ENCODE measurements at regions not wholly inside any gene's neighbourhood (a gene's known extent, or its start where the extent isn't known, plus 50 kb on each side); places are given as distances from the start of the nearest gene placed in this dataset.
A peak's percentile ranks its signal among the peaks of the same experiment; 100 is the strongest.

GRCh38 chr12:67920413-67920812, 68.8 kb upstream of the IFNG-AS1 start:
- Histone ChIP-seq H3K9me3 (ENCODE audit: control insufficient read depth, low read length) (no peaks in the 10 kb centered on the region), H3K23ac (ENCODE audit: low read length in 2 of 2) (no peak overlapping the region), H3K79me1 (replicated peaks; ENCODE audit: low read length, poor library complexity, severe bottlenecking) (no peaks in the 10 kb centered on the region), H3K27ac (ENCODE audit: low read length, poor library complexity, severe bottlenecking) (peak overlapping the region; percentile 58), H3K9ac (ENCODE audit: low read length) (no peak overlapping the region), H2BK120ac (ENCODE audit: low read depth, low read length) (no peak overlapping the region), H3K4me2 (ENCODE audit: low read length, poor library complexity, severe bottlenecking) (no peak overlapping the region), H3K27me3 (ENCODE audit: control insufficient read depth in 1 of 2, insufficient read depth in 1 of 2, low read length in 2 of 2) (no peaks in the 10 kb centered on the region), H3K36me3 (ENCODE audit: control insufficient read depth in 1 of 2, insufficient read depth in 2 of 2, low read depth in 1 of 2, low read length in 2 of 2) (no peaks in the 10 kb centered on the region), H3K4me1 (ENCODE audit: control insufficient read depth, insufficient read depth, low read depth, low read length) (peaks cover 8% of the 10 kb centered on the region), H2BK15ac (ENCODE audit: low read depth, poor library complexity, severe bottlenecking) (no peak overlapping the region), H3K4ac (ENCODE audit: low read depth in 1 of 2, low read length in 2 of 2) (no peak overlapping the region), H2BK12ac (ENCODE audit: low read length in 2 of 2) (no peak overlapping the region), H2BK5ac (ENCODE audit: low read depth, low read length, poor library complexity, severe bottlenecking) (no peak overlapping the region), H2AK5ac (ENCODE audit: low read length, severe bottlenecking) (no peak overlapping the region), H3K4me3 (ENCODE audit: insufficient read depth in 1 of 2, low read depth in 1 of 2, low read length in 2 of 2) (no peak overlapping the region), H4K8ac (ENCODE audit: low read length) (no peak overlapping the region), H4K91ac (ENCODE audit: low read length) (no peak overlapping the region), H2AFZ (ENCODE audit: low read depth, low read length) (no peak overlapping the region), H3K18ac (ENCODE audit: low read depth in 1 of 2, low read length in 2 of 2) (no peak overlapping the region), H3K14ac (ENCODE audit: low read length in 2 of 2) (no peak overlapping the region)
- no CpG with 5 or more reads among the region's 2 CpGs for WGBS
- no peak for DNase-seq

GRCh38 chr12:67921286-67921685, 68.0 kb upstream of the IFNG-AS1 start:
- H3K4me1 ChIP-seq (ENCODE audit: control insufficient read depth, insufficient read depth, low read depth, low read length): peaks cover 6% of the 10 kb centered on the region
- H4K8ac ChIP-seq (ENCODE audit: low read length): no peak overlapping the region
- 47% methylated on average over 1 of the region's 1 CpG for WGBS
- no peak overlapping the region for H3K14ac ChIP-seq (ENCODE audit: low read length in 2 of 2)
- no peak overlapping the region for H3K27ac ChIP-seq (ENCODE audit: low read length, poor library complexity, severe bottlenecking)
- no peak overlapping the region for H2BK120ac ChIP-seq (ENCODE audit: low read depth, low read length)
- H2BK15ac ChIP-seq (ENCODE audit: low read depth, poor library complexity, severe bottlenecking): no peak overlapping the region
- no peak overlapping the region for H3K9ac ChIP-seq (ENCODE audit: low read length)
- no peak overlapping the region for H3K23ac ChIP-seq (ENCODE audit: low read length in 2 of 2)
- H2AK5ac ChIP-seq (ENCODE audit: low read length, severe bottlenecking): no peak overlapping the region
- DNase-seq: no peak
- H3K27me3 ChIP-seq (ENCODE audit: control insufficient read depth in 1 of 2, insufficient read depth in 1 of 2, low read length in 2 of 2): no peaks in the 10 kb centered on the region
- H2BK12ac ChIP-seq (ENCODE audit: low read length in 2 of 2): no peak overlapping the region
- H3K79me1 ChIP-seq (replicated peaks; ENCODE audit: low read length, poor library complexity, severe bottlenecking): no peaks in the 10 kb centered on the region
- no peak overlapping the region for H3K18ac ChIP-seq (ENCODE audit: low read depth in 1 of 2, low read length in 2 of 2)
- H3K4ac ChIP-seq (ENCODE audit: low read depth in 1 of 2, low read length in 2 of 2): no peak overlapping the region
- no peak overlapping the region for H3K4me3 ChIP-seq (ENCODE audit: insufficient read depth in 1 of 2, low read depth in 1 of 2, low read length in 2 of 2)
- no peak overlapping the region for H3K4me2 ChIP-seq (ENCODE audit: low read length, poor library complexity, severe bottlenecking)
- no peak overlapping the region for H2BK5ac ChIP-seq (ENCODE audit: low read depth, low read length, poor library complexity, severe bottlenecking)
- H3K9me3 ChIP-seq (ENCODE audit: control insufficient read depth, low read length): no peaks in the 10 kb centered on the region
- H4K91ac ChIP-seq (ENCODE audit: low read length): no peak overlapping the region
- no peak overlapping the region for H2AFZ ChIP-seq (ENCODE audit: low read depth, low read length)
- no peaks in the 10 kb centered on the region for H3K36me3 ChIP-seq (ENCODE audit: control insufficient read depth in 1 of 2, insufficient read depth in 2 of 2, low read depth in 1 of 2, low read length in 2 of 2)

- H2BK12ac ChIP-seq (ENCODE audit: low read length in 2 of 2): no peak overlapping the region
- no peaks in the 10 kb centered on the region for H3K9me3 ChIP-seq (ENCODE audit: control insufficient read depth, low read length)
- no peaks in the 10 kb centered on the region for H3K79me1 ChIP-seq (replicated peaks; ENCODE audit: low read length, poor library complexity, severe bottlenecking)
- H3K4ac ChIP-seq (ENCODE audit: low read depth in 1 of 2, low read length in 2 of 2): no peak overlapping the region
- no CpG with 5 or more reads among the region's 1 CpG for WGBS
- no peaks in the 10 kb centered on the region for H3K36me3 ChIP-seq (ENCODE audit: control insufficient read depth in 1 of 2, insufficient read depth in 2 of 2, low read depth in 1 of 2, low read length in 2 of 2)
- H3K4me1 ChIP-seq (ENCODE audit: control insufficient read depth, insufficient read depth, low read depth, low read length): peaks cover 5% of the 10 kb centered on the region
- DNase-seq: no peak
- no peak overlapping the region for H3K23ac ChIP-seq (ENCODE audit: low read length in 2 of 2)
- no peak overlapping the region for H4K91ac ChIP-seq (ENCODE audit: low read length)
- H3K27ac ChIP-seq (ENCODE audit: low read length, poor library complexity, severe bottlenecking): no peak overlapping the region
- H2AK5ac ChIP-seq (ENCODE audit: low read length, severe bottlenecking): no peak overlapping the region
- no peak overlapping the region for H3K9ac ChIP-seq (ENCODE audit: low read length)
- H4K8ac ChIP-seq (ENCODE audit: low read length): no peak overlapping the region
- no peak overlapping the region for H3K4me3 ChIP-seq (ENCODE audit: insufficient read depth in 1 of 2, low read depth in 1 of 2, low read length in 2 of 2)
- H2AFZ ChIP-seq (ENCODE audit: low read depth, low read length): no peak overlapping the region
- H2BK120ac ChIP-seq (ENCODE audit: low read depth, low read length): no peak overlapping the region
- H3K14ac ChIP-seq (ENCODE audit: low read length in 2 of 2): no peak overlapping the region
- H2BK5ac ChIP-seq (ENCODE audit: low read depth, low read length, poor library complexity, severe bottlenecking): no peak overlapping the region
- no peaks in the 10 kb centered on the region for H3K27me3 ChIP-seq (ENCODE audit: control insufficient read depth in 1 of 2, insufficient read depth in 1 of 2, low read length in 2 of 2)
- no peak overlapping the region for H3K4me2 ChIP-seq (ENCODE audit: low read length, poor library complexity, severe bottlenecking)
- H3K18ac ChIP-seq (ENCODE audit: low read depth in 1 of 2, low read length in 2 of 2): no peak overlapping the region
- H2BK15ac ChIP-seq (ENCODE audit: low read depth, poor library complexity, severe bottlenecking): no peak overlapping the region
Measured at GRCh38 chr12:67922245-67922644, 67.0 kb upstream of the IFNG-AS1 start.

- Histone ChIP-seq H3K27me3 (ENCODE audit: control insufficient read depth in 1 of 2, insufficient read depth in 1 of 2, low read length in 2 of 2) (no peaks in the 10 kb centered on the region), H3K4me1 (ENCODE audit: control insufficient read depth, insufficient read depth, low read depth, low read length) (peaks cover 2% of the 10 kb centered on the region), H2AK5ac (ENCODE audit: low read length, severe bottlenecking) (no peak overlapping the region), H3K9me3 (ENCODE audit: control insufficient read depth, low read length) (no peaks in the 10 kb centered on the region), H3K18ac (ENCODE audit: low read depth in 1 of 2, low read length in 2 of 2) (no peak overlapping the region), H4K91ac (ENCODE audit: low read length) (no peak overlapping the region), H2BK15ac (ENCODE audit: low read depth, poor library complexity, severe bottlenecking) (no peak overlapping the region), H3K79me1 (replicated peaks; ENCODE audit: low read length, poor library complexity, severe bottlenecking) (no peaks in the 10 kb centered on the region), H2BK120ac (ENCODE audit: low read depth, low read length) (no peak overlapping the region), H3K27ac (ENCODE audit: low read length, poor library complexity, severe bottlenecking) (no peak overlapping the region), H3K4me2 (ENCODE audit: low read length, poor library complexity, severe bottlenecking) (no peak overlapping the region), H4K8ac (ENCODE audit: low read length) (no peak overlapping the region), H2BK12ac (ENCODE audit: low read length in 2 of 2) (no peak overlapping the region), H3K36me3 (ENCODE audit: control insufficient read depth in 1 of 2, insufficient read depth in 2 of 2, low read depth in 1 of 2, low read length in 2 of 2) (no peaks in the 10 kb centered on the region), H3K4me3 (ENCODE audit: insufficient read depth in 1 of 2, low read depth in 1 of 2, low read length in 2 of 2) (no peak overlapping the region), H3K9ac (ENCODE audit: low read length) (no peak overlapping the region), H3K14ac (ENCODE audit: low read length in 2 of 2) (no peak overlapping the region), H2BK5ac (ENCODE audit: low read depth, low read length, poor library complexity, severe bottlenecking) (no peak overlapping the region), H3K23ac (ENCODE audit: low read length in 2 of 2) (no peak overlapping the region), H2AFZ (ENCODE audit: low read depth, low read length) (no peak overlapping the region), H3K4ac (ENCODE audit: low read depth in 1 of 2, low read length in 2 of 2) (no peak overlapping the region)
- peak; percentile 35 for DNase-seq
- WGBS: 50% methylated on average over 2 of the region's 2 CpGs
Measured at GRCh38 chr12:67925077-67925476, 64.2 kb upstream of the IFNG-AS1 start.

Data from mesenchymal stem cell (in vitro differentiated cells and primary cell).